ENCODE measurements at regions not wholly inside any gene's neighbourhood (a gene's known extent, or its start where the extent isn't known, plus 50 kb on each side); places are given as distances from the start of the nearest gene placed in this dataset.

DNA sequence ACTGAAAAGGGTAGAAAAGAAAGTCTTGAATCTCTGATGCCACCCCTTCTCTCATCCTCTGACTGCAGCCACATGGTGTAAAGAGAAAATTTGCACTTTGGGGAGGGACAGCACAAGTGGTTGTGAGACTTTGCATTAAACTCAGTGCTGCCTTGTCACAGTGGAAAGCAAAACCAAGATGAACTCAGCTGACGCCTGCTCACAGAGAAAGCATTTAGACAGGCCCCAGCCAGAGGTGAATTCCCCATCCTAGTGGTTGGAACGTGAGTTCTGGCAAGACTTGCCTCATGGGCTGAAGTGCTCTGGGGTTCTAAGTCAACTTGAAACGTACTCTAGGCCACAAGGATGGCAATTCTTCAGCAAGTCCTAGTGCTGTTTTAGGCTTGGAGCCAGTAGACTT lies 1101.4 kb downstream of the ADGRL3 start:
- DNase-seq (ENCODE audit: low spot score in 2 of 2) = no peak
- Histone ChIP-seq H3K27me3 (no peaks in the 10 kb centered on the region), H3K27ac (no peak overlapping the region), H3K36me3 (no peaks in the 10 kb centered on the region), H3K9me3 (no peaks in the 10 kb centered on the region), H3K4me1 (no peaks in the 10 kb centered on the region), H3K4me3 (no peak overlapping the region)
- no peak for TF ChIP-seq POLR2AphosphoS5 (IDR thresholded peaks at IDR 0.05)
- WGBS = 69% methylated on average over 3 of the region's 3 CpGs

DNA sequence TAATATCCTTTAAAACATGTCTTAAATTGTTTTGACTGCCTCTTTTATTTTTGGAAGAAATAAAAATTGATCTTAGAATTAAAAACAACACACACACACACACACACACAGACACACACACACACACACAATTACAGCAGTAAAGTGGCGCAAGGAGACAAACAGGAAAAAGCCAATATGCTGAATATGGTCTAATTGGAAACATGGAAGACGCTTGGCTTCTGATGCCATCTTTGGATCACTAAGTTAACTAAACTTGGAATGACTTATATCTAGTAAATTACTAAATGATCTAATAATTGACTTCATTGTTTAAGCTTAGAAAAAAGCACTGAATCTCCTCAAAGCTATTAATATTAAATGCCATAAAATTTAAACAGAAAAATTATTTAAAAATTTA lies 1093.4 kb downstream of the ADGRL3 start:
- Histone ChIP-seq H3K27ac (no peak overlapping the region), H3K4me1 (no peaks in the 10 kb centered on the region), H3K36me3 (no peaks in the 10 kb centered on the region), H3K4me3 (no peak overlapping the region), H3K27me3 (no peaks in the 10 kb centered on the region), H3K9me3 (no peaks in the 10 kb centered on the region)
- 91% methylated on average over 2 of the region's 2 CpGs for WGBS
- no peak for DNase-seq (ENCODE audit: low spot score in 2 of 2)
- TF ChIP-seq POLR2AphosphoS5 (IDR thresholded peaks at IDR 0.05) = no peak
- TF ChIP-seq EP300 (IDR thresholded peaks at IDR 0.05) = no peak
- no peak for TF ChIP-seq CTCF (IDR thresholded peaks at IDR 0.05)
- TF ChIP-seq POLR2A (IDR thresholded peaks at IDR 0.05) = no peak

- DNase-seq (ENCODE audit: low spot score in 2 of 2) = no peak
- no peak overlapping the region for H3K27ac ChIP-seq
- no peaks in the 10 kb centered on the region for H3K36me3 ChIP-seq
- no peaks in the 10 kb centered on the region for H3K27me3 ChIP-seq
- H3K4me3 ChIP-seq = no peak overlapping the region
- no peaks in the 10 kb centered on the region for H3K9me3 ChIP-seq
- TF ChIP-seq CTCF (IDR thresholded peaks at IDR 0.05) (no peak), POLR2A (IDR thresholded peaks at IDR 0.05) (no peak), POLR2AphosphoS5 (IDR thresholded peaks at IDR 0.05) (no peak), EP300 (IDR thresholded peaks at IDR 0.05) (no peak)
- H3K4me1 ChIP-seq = no peaks in the 10 kb centered on the region
- WGBS = 94% methylated on average over 14 of the region's 14 CpGs
Observed at GRCh38 chr4:62292911-62293310, 1092.8 kb downstream of the ADGRL3 start.

DNA sequence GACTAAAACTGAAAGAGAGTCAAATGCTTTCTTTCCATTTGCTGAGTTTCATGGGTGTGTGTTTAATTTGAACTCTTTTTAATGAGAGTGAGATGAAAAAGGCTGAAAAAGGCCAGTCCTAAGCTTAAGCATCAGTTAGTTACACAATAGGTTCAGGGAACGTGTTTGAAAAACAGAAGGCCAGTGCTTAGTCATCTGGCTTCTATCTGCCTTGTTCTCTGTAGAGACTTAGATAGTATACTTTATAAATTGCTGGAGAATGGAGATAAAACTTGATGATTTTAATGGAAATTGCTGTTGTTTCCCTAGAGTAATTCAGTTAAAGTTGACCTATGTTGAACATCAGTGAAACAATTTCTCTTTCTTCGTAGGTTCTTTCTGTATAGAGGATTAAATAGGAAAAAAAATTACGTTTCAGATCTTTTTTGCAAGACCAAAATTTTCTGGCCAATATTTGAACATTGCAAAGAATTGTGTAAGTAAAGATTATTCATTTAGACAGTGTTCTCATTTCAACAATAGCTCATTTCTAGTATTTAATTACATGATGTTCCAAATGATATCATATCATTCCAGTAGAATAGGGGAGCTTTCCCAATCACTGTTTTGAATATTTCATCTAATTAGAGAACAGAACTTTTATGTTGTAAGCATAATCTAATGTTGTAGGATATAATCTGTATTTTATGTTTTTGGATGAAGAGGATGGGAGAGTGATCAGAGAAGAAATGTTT lies 1088.8 kb downstream of the ADGRL3 start:
- 78% methylated on average over 3 of the region's 3 CpGs for WGBS

GRCh38 chr4:62285026-62285425 lies 1084.9 kb downstream of the ADGRL3 start:
- Histone ChIP-seq H3K4me1 (no peaks in the 10 kb centered on the region), H3K9me3 (no peaks in the 10 kb centered on the region), H3K27ac (no peak overlapping the region), H3K36me3 (no peaks in the 10 kb centered on the region), H3K27me3 (no peaks in the 10 kb centered on the region), H3K4me3 (no peak overlapping the region)
- TF ChIP-seq POLR2AphosphoS5 (IDR thresholded peaks at IDR 0.05) (no peak), EP300 (IDR thresholded peaks at IDR 0.05) (no peak), POLR2A (IDR thresholded peaks at IDR 0.05) (no peak), CTCF (IDR thresholded peaks at IDR 0.05) (no peak)
- DNase-seq (ENCODE audit: low spot score in 2 of 2) = no peak
- WGBS = 75% methylated on average over 2 of the region's 2 CpGs

More for the DNA sequence above, 1088.8 kb downstream of the ADGRL3 start:
- Histone ChIP-seq H3K4me1 (no peaks in the 10 kb centered on the region), H3K4me3 (no peak overlapping the region), H3K27me3 (no peaks in the 10 kb centered on the region), H3K36me3 (no peaks in the 10 kb centered on the region), H3K9me3 (no peaks in the 10 kb centered on the region), H3K27ac (no peak overlapping the region)
- DNase-seq (ENCODE audit: low spot score in 2 of 2) = no peak
- no peak for TF ChIP-seq EP300 (IDR thresholded peaks at IDR 0.05)
- no peak for TF ChIP-seq CTCF (IDR thresholded peaks at IDR 0.05)
- TF ChIP-seq POLR2A (IDR thresholded peaks at IDR 0.05) = no peak
- no peak for TF ChIP-seq POLR2AphosphoS5 (IDR thresholded peaks at IDR 0.05)

DNA sequence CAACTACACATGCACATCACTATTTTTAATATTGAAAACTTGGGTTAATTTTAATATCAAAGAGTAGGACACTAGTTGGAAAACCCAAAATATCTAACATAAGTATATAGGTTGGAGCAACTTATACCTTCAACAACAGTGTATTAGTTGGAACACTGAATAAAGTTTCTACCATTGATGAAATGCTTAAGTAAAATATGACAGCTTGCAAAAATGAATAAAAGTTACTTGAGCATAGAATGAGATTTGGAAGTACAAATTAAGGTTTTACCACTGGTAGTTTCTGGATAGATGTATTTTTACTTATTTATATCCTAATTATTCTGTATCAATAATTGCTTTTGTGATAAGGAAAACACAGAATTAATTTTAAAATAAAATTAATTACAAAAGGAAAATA lies 1079.6 kb downstream of the ADGRL3 start:
- DNase-seq (ENCODE audit: low spot score in 2 of 2) = no peak
- Histone ChIP-seq H3K4me3 (no peak overlapping the region), H3K27ac (no peak overlapping the region), H3K4me1 (no peaks in the 10 kb centered on the region), H3K27me3 (no peaks in the 10 kb centered on the region), H3K36me3 (no peaks in the 10 kb centered on the region), H3K9me3 (no peaks in the 10 kb centered on the region)
- no peak for TF ChIP-seq CTCF (IDR thresholded peaks at IDR 0.05)
- no peak for TF ChIP-seq POLR2A (IDR thresholded peaks at IDR 0.05)
- TF ChIP-seq EP300 (IDR thresholded peaks at IDR 0.05) = no peak
- no peak for TF ChIP-seq POLR2AphosphoS5 (IDR thresholded peaks at IDR 0.05)
